ENCODE measurements at regions not wholly inside any gene's neighbourhood (a gene's known extent, or its start where the extent isn't known, plus 50 kb on each side); places are given as distances from the start of the nearest gene placed in this dataset.

- no peak for TF ChIP-seq CTCF (conservative IDR thresholded peaks at IDR 0.05)
- H3K27ac ChIP-seq: no peak overlapping the region
These were observed 248.2 kb upstream of the MAF start for GRCh38 chr16:79848719-79849118.

GRCh38 chr16:79847569-79847968 is 247.0 kb upstream of the MAF start:
- no peak for TF ChIP-seq CTCF (conservative IDR thresholded peaks at IDR 0.05)
- 0 out of 2 replicates have a peak overlapping the region, but pooled peaks have one; percentile 10 for H3K27ac ChIP-seq

- 0 out of 2 replicates have a peak overlapping the region, but pooled peaks have one; percentile 10 for H3K27ac ChIP-seq
- TF ChIP-seq CTCF (conservative IDR thresholded peaks at IDR 0.05): no peak
These were observed 246.6 kb upstream of the MAF start for GRCh38 chr16:79847101-79847500.

- H3K27ac ChIP-seq: no peak overlapping the region
- no peak for TF ChIP-seq CTCF (conservative IDR thresholded peaks at IDR 0.05)
These were observed 245.2 kb upstream of the MAF start for GRCh38 chr16:79845734-79846135.

GRCh38 chr16:79845033-79845733 is 244.6 kb upstream of the MAF start:
- H3K27ac ChIP-seq: no peak overlapping the region

GRCh38 chr16:79844603-79845002 is 244.1 kb upstream of the MAF start:
- TF ChIP-seq CTCF (conservative IDR thresholded peaks at IDR 0.05): no peak

More at GRCh38 chr16:79845033-79845733, 244.6 kb upstream of the MAF start:
- TF ChIP-seq CTCF (conservative IDR thresholded peaks at IDR 0.05): no peak

GRCh38 chr16:79843631-79844043 is 243.1 kb upstream of the MAF start:
- no peak for TF ChIP-seq CTCF (conservative IDR thresholded peaks at IDR 0.05)

More at GRCh38 chr16:79844603-79845002, 244.1 kb upstream of the MAF start:
- H3K27ac ChIP-seq: no peak overlapping the region

More at GRCh38 chr16:79843631-79844043, 243.1 kb upstream of the MAF start:
- H3K27ac ChIP-seq: no peak overlapping the region
